PC-3 (cell line): ENCODE measurements at regions not wholly inside any gene's neighbourhood (a gene's known extent, or its start where the extent isn't known, plus 50 kb on each side); places are given as distances from the start of the nearest gene placed in this dataset.

Experiments used
- ATAC-seq: fragments of 200-7000 bp; cut with Tn5 transposase; 2 replicates; pipeline ENCODE4 v1.9.1; 2020; ENCODE audit warnings: mild to moderate bottlenecking, moderate library complexity
- BruUV-seq: library from RNA; stranded (reverse); fragments of 400-500 nt; replicated peaks from 2 replicates; lab custom pipeline; 2021; lab: Mats Ljungman, UMichigan
- CTCF ChIA-PET: fragments of 300-600 bp; sonication (Branson Sonifier 250); formaldehyde crosslinking; loops from one replicate; lab custom pipeline; 2022; ENCODE audit warnings: antibody characterized with exemption; lab: Charles Lee
- POLR2A ChIA-PET: fragments of 300-600 bp; sonication (Branson Sonifier 250); formaldehyde crosslinking; loops from one replicate; lab custom pipeline; 2022; ENCODE audit warnings: antibody characterized with exemption; ENCODE audit not compliant: unreplicated experiment; lab: Charles Lee
- DNase-seq: peaks from one replicate; pipeline ENCODE4 v3.0.0-alpha.2; 2015
- H2AFZ ChIP-seq: fragments of 300-600 bp; sonication (generic); 2 replicates; pipeline ENCODE4 v1.6.0; 2016; ENCODE audit warnings: antibody characterized with exemption, low read length
- H3F3A ChIP-seq: fragments of 300-600 bp; sonication (generic); one replicate; pipeline ENCODE4 v1.6.0; 2017; ENCODE audit warnings: antibody characterized with exemption, low read length, control low read depth, mild to moderate bottlenecking; ENCODE audit not compliant: unreplicated experiment
- H3K27ac ChIP-seq: fragments of 300-600 bp; sonication (generic); 2 replicates; pipeline ENCODE4 v1.5.1; 2016; ENCODE audit warnings: mild to moderate bottlenecking, low read length
- H3K27me3 ChIP-seq: fragments of 300-600 bp; sonication (generic); 2 replicates; pipeline ENCODE4 v1.6.1; 2016; ENCODE audit warnings: low read length, mixed read lengths
- H3K36me3 ChIP-seq: fragments of 300-600 bp; sonication (generic); 2 replicates; pipeline ENCODE4 v1.6.1; 2016; ENCODE audit warnings: low read depth, mixed run types, low read length, mixed read lengths
- H3K4me1 ChIP-seq: fragments of 300-600 bp; sonication (generic); 2 replicates; pipeline ENCODE4 v1.5.1; 2016; ENCODE audit warnings: low read length; ENCODE audit not compliant: insufficient read depth
- H3K4me2 ChIP-seq: fragments of 300-600 bp; sonication (generic); 2 replicates; pipeline ENCODE4 v1.6.0; 2016; ENCODE audit warnings: low read length
- H3K4me3 ChIP-seq: fragments of 300-600 bp; sonication (generic); 2 replicates; pipeline ENCODE4 v1.5.1; 2016; ENCODE audit warnings: mild to moderate bottlenecking, low read length, mixed read lengths
- H3K79me2 ChIP-seq: fragments of 300-600 bp; sonication (generic); 2 replicates; pipeline ENCODE4 v1.6.1; 2017; ENCODE audit warnings: low read length, mixed read lengths
- H3K9ac ChIP-seq: fragments of 300-600 bp; sonication (generic); 2 replicates; pipeline ENCODE4 v1.6.0; 2016; ENCODE audit warnings: mild to moderate bottlenecking, low read length
- H3K9me2 ChIP-seq: fragments of 300-600 bp; sonication (generic); replicated peaks from 2 replicates; pipeline ENCODE4 v1.6.1; 2016; ENCODE audit warnings: mixed run types, low read length, mixed read lengths
- H3K9me3 ChIP-seq: fragments of 300-600 bp; sonication (generic); 2 replicates; pipeline ENCODE4 v1.6.1; 2016; ENCODE audit warnings: low read length, mixed read lengths
- H4K20me1 ChIP-seq: fragments of 300-600 bp; sonication (generic); 2 replicates; pipeline ENCODE4 v1.6.1; 2016; ENCODE audit warnings: low read length, mixed read lengths
- EZH2 ChIP-seq: fragments of 300-600 bp; sonication (generic); IDR thresholded peaks from one replicate; pipeline ENCODE4 v1.6.1; 2017; ENCODE audit warnings: antibody characterized with exemption, mild to moderate bottlenecking, low read length; ENCODE audit not compliant: unreplicated experiment
- EZH2phosphoT487 ChIP-seq: fragments of 300-600 bp; sonication (generic); IDR thresholded peaks from 2 replicates; pipeline ENCODE4 v1.6.1; 2018; ENCODE audit warnings: mild to moderate bottlenecking, antibody characterized with exemption, low read length, borderline replicate concordance
- intact Hi-C: fragments of 100-400 bp; cut with micrococcal nuclease; formaldehyde crosslinking; loops from 2 replicates; pipeline ENCODE4 v1.9.0; 2023
- TF ChIP-seq, protein P1 (sequence below): fragments of 300-600 bp; sonication (generic); conservative IDR thresholded peaks from 2 replicates; pipeline ENCODE4 v1.5.1; 2017; ENCODE audit warnings: antibody characterized with exemption, low read depth, mild to moderate bottlenecking, low read length

GRCh38 chr19:31718898-31719297 is 369.7 kb upstream of the TSHZ3 start:
- ATAC-seq (no peak), DNase-seq (no peak)
- BruUV-seq = no TSS peak
- H3K27me3 ChIP-seq = peaks cover 26% of the 10 kb centered on the region
- no peaks in the 10 kb centered on the region for H3K9me2 ChIP-seq
- H3K4me1 ChIP-seq = no peaks in the 10 kb centered on the region
- ChIA-PET CTCF (no interaction called here), POLR2A (no interaction called here)
- H4K20me1 ChIP-seq = no peaks in the 10 kb centered on the region
- H3K36me3 ChIP-seq = no peaks in the 10 kb centered on the region
- H3K4me3 ChIP-seq = no peak overlapping the region
- H3F3A ChIP-seq = no peaks in the 10 kb centered on the region
- H3K9me3 ChIP-seq = no peaks in the 10 kb centered on the region
- no peak overlapping the region for H3K9ac ChIP-seq
- no peak overlapping the region for H2AFZ ChIP-seq
- no peaks in the 10 kb centered on the region for H3K79me2 ChIP-seq
- TF ChIP-seq EZH2phosphoT487 (no peak), EZH2 (no peak)
- TF ChIP-seq, protein P1, sequence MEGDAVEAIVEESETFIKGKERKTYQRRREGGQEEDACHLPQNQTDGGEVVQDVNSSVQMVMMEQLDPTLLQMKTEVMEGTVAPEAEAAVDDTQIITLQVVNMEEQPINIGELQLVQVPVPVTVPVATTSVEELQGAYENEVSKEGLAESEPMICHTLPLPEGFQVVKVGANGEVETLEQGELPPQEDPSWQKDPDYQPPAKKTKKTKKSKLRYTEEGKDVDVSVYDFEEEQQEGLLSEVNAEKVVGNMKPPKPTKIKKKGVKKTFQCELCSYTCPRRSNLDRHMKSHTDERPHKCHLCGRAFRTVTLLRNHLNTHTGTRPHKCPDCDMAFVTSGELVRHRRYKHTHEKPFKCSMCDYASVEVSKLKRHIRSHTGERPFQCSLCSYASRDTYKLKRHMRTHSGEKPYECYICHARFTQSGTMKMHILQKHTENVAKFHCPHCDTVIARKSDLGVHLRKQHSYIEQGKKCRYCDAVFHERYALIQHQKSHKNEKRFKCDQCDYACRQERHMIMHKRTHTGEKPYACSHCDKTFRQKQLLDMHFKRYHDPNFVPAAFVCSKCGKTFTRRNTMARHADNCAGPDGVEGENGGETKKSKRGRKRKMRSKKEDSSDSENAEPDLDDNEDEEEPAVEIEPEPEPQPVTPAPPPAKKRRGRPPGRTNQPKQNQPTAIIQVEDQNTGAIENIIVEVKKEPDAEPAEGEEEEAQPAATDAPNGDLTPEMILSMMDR = no peak
- no peak overlapping the region for H3K4me2 ChIP-seq
- no peak overlapping the region for H3K27ac ChIP-seq
- intact Hi-C loops = no loop called here

DNA sequence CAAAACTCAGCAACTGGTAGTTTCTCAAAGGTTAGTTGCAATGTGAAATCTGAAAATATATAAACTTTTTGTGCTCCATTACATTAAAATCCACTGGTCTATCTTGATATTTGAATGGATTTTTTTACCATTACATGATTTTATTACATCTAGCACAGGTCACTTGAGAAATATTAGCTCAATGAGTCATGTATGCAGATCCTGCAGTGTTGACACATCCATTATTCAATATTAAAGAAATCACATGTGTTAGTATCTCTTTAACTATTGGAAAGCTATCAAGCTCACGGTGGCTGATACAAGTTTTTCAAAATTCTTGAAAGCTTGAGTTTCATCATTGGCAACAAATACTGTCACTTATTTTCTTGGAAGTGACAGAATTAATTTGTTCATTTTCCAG is 373.9 kb upstream of the TSHZ3 start:
- Histone ChIP-seq H3K4me2 (no peak overlapping the region), H3K9me3 (no peaks in the 10 kb centered on the region), H3K27ac (no peak overlapping the region), H3K4me3 (no peak overlapping the region), H3K9ac (no peak overlapping the region), H3K27me3 (peaks cover 13% of the 10 kb centered on the region; the same call in 1 of the 2 replicates), H2AFZ (no peak overlapping the region), H3F3A (no peaks in the 10 kb centered on the region), H3K4me1 (no peaks in the 10 kb centered on the region), H3K79me2 (no peaks in the 10 kb centered on the region), H3K9me2 (no peaks in the 10 kb centered on the region), H4K20me1 (no peaks in the 10 kb centered on the region), H3K36me3 (no peaks in the 10 kb centered on the region)
- no TSS peak for BruUV-seq
- no peak for DNase-seq
- TF ChIP-seq EZH2phosphoT487 = no peak
- TF ChIP-seq EZH2 = no peak
- TF ChIP-seq, protein P1 = no peak
- POLR2A ChIA-PET = no interaction called here
- intact Hi-C loops = no loop called here
- no peak for ATAC-seq
- CTCF ChIA-PET = no interaction called here

DNA sequence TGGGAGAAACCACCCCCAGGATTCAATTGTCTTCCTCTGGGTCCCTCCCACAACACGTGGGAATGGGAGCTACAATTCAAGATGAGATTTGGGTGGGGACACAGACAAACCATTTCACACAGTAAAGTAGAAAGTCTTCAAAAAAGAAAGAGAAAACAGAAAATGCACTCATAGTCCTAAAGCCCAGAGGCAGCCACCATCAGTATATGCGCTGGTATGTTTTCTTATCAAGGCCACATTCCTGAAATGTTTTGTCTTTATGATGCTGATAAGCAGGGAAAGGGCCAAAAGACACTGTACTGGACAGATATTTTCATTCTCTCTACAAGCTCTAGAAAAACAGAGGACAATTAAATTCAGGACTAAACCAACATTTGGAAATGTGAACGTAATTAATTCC is 375.8 kb upstream of the TSHZ3 start:
- Histone ChIP-seq H3K4me3 (no peak overlapping the region), H2AFZ (no peak overlapping the region), H3K4me1 (no peaks in the 10 kb centered on the region), H3K27me3 (no peaks in the 10 kb centered on the region), H3K9me2 (no peaks in the 10 kb centered on the region), H3K9me3 (no peaks in the 10 kb centered on the region), H3F3A (no peaks in the 10 kb centered on the region), H3K4me2 (no peak overlapping the region), H4K20me1 (no peaks in the 10 kb centered on the region), H3K36me3 (no peaks in the 10 kb centered on the region), H3K9ac (no peak overlapping the region), H3K79me2 (no peaks in the 10 kb centered on the region), H3K27ac (no peak overlapping the region)
- intact Hi-C loops = no loop called here
- BruUV-seq = no TSS peak
- ChIA-PET POLR2A (no interaction called here), CTCF (no interaction called here)
- DNase-seq (no peak), ATAC-seq (no peak)
- TF ChIP-seq EZH2 = no peak
- no peak for TF ChIP-seq EZH2phosphoT487
- TF ChIP-seq, protein P1 = no peak
